B cell (primary cell): ENCODE measurements at regions not wholly inside any gene's neighbourhood (a gene's known extent, or its start where the extent isn't known, plus 50 kb on each side); places are given as distances from the start of the nearest gene placed in this dataset.

Experiments
- ATAC-seq: fragments of 200-7000 bp; cut with Tn5 transposase; one replicate; pipeline ENCODE4 v1.10.0; 2021; ENCODE audit warnings: low read depth, mild to moderate bottlenecking, moderate number of reproducible peaks, moderate library complexity
- CTCF ChIA-PET: fragments of 350-600 bp; sonication (Branson Sonifier 250); formaldehyde crosslinking; loops from one replicate; lab custom pipeline; 2021; ENCODE audit warnings: antibody characterized with exemption, inconsistent platforms; lab: Charles Lee
- POLR2A ChIA-PET: fragments of 350-600 bp; sonication (Branson Sonifier 250); formaldehyde crosslinking; loops from one replicate; lab custom pipeline; 2021; ENCODE audit warnings: antibody characterized with exemption; lab: Charles Lee
- DNase-seq: peaks from one replicate; pipeline ENCODE4 v3.0.0; 2013
- H2AFZ ChIP-seq: 2 replicates; pipeline ENCODE4 v1.6.1; 2012; ENCODE audit warnings: mild to moderate bottlenecking, low read depth, low read length; ENCODE audit not compliant: insufficient read depth, poor library complexity, severe bottlenecking
- H3K27ac ChIP-seq, 2 donors: 1 replicate in 1 of 2; 2 replicates in 1 of 2; pipeline ENCODE4 v1.5.1; 2012 to 2013; ENCODE audit warnings: low read length in 2 of 2, mild to moderate bottlenecking in 2 of 2, moderate library complexity in 1 of 2
- H3K27me3 ChIP-seq, 4 experiments: fragments of 200-600 bp in 1 of 4; sonication (generic) in 1 of 4; replicated peaks in 1 of 4; 1 replicate in 2 of 4; 2 replicates in 2 of 4; pipeline versions ENCODE4 v1.6.1 to v1.7.0; 2013 to 2016; ENCODE audit warnings: low read length in 3 of 4, mild to moderate bottlenecking in 2 of 4, mixed read lengths in 1 of 4, moderate library complexity in 1 of 4; ENCODE audit not compliant: insufficient read depth in 4 of 4, control insufficient read depth in 3 of 4; ENCODE audit errors: control extremely low read depth in 1 of 4
- H3K36me3 ChIP-seq, 2 experiments: replicated peaks in 1 of 2; 1 replicate in 1 of 2; 2 replicates in 1 of 2; pipeline versions ENCODE4 v1.6.1 to v1.7.1; 2013; ENCODE audit warnings: low read length in 1 of 2; ENCODE audit not compliant: insufficient read depth in 2 of 2, control insufficient read depth in 1 of 2; ENCODE audit errors: control extremely low read depth in 1 of 2, extremely low read depth in 1 of 2
- H3K4me1 ChIP-seq, 2 donors: fragments of 200-600 bp in 1 of 2; sonication (generic) in 1 of 2; 1 replicate in 1 of 2; 2 replicates in 1 of 2; pipeline versions ENCODE4 v1.5.1 to v1.6.1; 2013 to 2017; ENCODE audit warnings: low read length in 2 of 2; ENCODE audit not compliant: control insufficient read depth in 2 of 2, insufficient read depth in 2 of 2
- H3K4me2 ChIP-seq: replicated peaks from 2 replicates; pipeline ENCODE3; 2012; ENCODE audit warnings: mild to moderate bottlenecking, low read depth, low read length; ENCODE audit not compliant: poor library complexity, severe bottlenecking
- H3K4me3 ChIP-seq, 5 experiments: fragments of 200-600 bp in 1 of 5; sonication (generic) in 1 of 5; 1 replicate in 3 of 5; 2 replicates in 2 of 5; pipeline versions ENCODE4 v1.5.1 to v1.7.0; 2011 to 2016; ENCODE audit warnings: low read length in 4 of 5, mild to moderate bottlenecking in 4 of 5, low read depth in 2 of 5, control low read depth in 1 of 5, moderate library complexity in 1 of 5; ENCODE audit not compliant: insufficient read depth in 1 of 5; ENCODE audit errors: control extremely low read depth in 1 of 5, extremely low read depth in 1 of 5
- H3K79me2 ChIP-seq: fragments of 200-600 bp; sonication (generic); one replicate; pipeline ENCODE4 v1.6.0; 2016; ENCODE audit warnings: low read length; ENCODE audit not compliant: control insufficient read depth, insufficient read depth
- H3K9ac ChIP-seq: fragments of 200-600 bp; sonication (generic); 2 replicates; pipeline ENCODE4 v1.6.1; 2017; ENCODE audit warnings: mild to moderate bottlenecking, low read length, moderate library complexity
- H3K9me3 ChIP-seq, 3 donors: one replicate each; pipeline versions ENCODE4 v1.6.1 to v1.7.1; 2013; ENCODE audit warnings: low read length in 2 of 3; ENCODE audit not compliant: control insufficient read depth in 2 of 3, insufficient read depth in 1 of 3; ENCODE audit errors: control extremely low read depth in 1 of 3
- H4K20me1 ChIP-seq: 2 replicates; pipeline ENCODE4 v1.6.0; 2012; ENCODE audit warnings: mild to moderate bottlenecking, low read length; ENCODE audit not compliant: insufficient read depth, control insufficient read depth, poor library complexity, severe bottlenecking
- H3K27ac Mint-ChIP-seq: one replicate; pipeline ENCODE4 v1.8.0; 2021; ENCODE audit warnings: mixed read lengths
- H3K27me3 Mint-ChIP-seq: one replicate; pipeline ENCODE4 v1.8.0; 2021; ENCODE audit warnings: mixed read lengths
- H3K4me1 Mint-ChIP-seq: one replicate; pipeline ENCODE4 v1.8.0; 2021; ENCODE audit warnings: mixed read lengths
- H3K4me3 Mint-ChIP-seq: one replicate; pipeline ENCODE4 v1.8.0; 2021; ENCODE audit warnings: mixed read lengths
- H3K9me3 Mint-ChIP-seq: one replicate; pipeline ENCODE4 v1.8.0; 2022; ENCODE audit warnings: mixed read lengths; ENCODE audit not compliant: insufficient read depth
- CTCF ChIP-seq: fragments of 200-600 bp; IDR thresholded peaks from one replicate; pipeline ENCODE4 v1.8.0; 2022; ENCODE audit warnings: antibody characterized with exemption, mild to moderate bottlenecking
- EZH2 ChIP-seq: IDR thresholded peaks from 2 replicates; pipeline ENCODE4 v1.6.1; 2012; ENCODE audit warnings: borderline replicate concordance, low read depth, mild to moderate bottlenecking, moderate library complexity, low read length; ENCODE audit not compliant: insufficient read depth, poor library complexity, severe bottlenecking
- WGBS: methylation state at CpG from one replicate; pipeline ENCODE4 v1.1.5; 2013; ENCODE audit warnings: missing lambda C conversion rate; ENCODE audit not compliant: insufficient coverage; 5-methylcytosine and 5-hydroxymethylcytosine counted together
- intact Hi-C: fragments of 100-400 bp; cut with micrococcal nuclease; formaldehyde crosslinking; loops from one replicate; pipeline ENCODE4 v1.10.0; 2022

GRCh38 chr13:73519396-73520116 is 460.8 kb downstream of the KLF5 start:
- TF ChIP-seq EZH2 (no peak), CTCF (no peak)
- Mint-ChIP-seq H3K27me3 (no peaks in the 10 kb centered on the region), H3K4me1 (no peaks in the 10 kb centered on the region), H3K27ac (no peak overlapping the region), H3K4me3 (no peak overlapping the region), H3K9me3 (no peaks in the 10 kb centered on the region)
- POLR2A ChIA-PET = no interaction called here
- DNase-seq (no peak), ATAC-seq (no peak)
- Histone ChIP-seq H3K4me2 (no peak overlapping the region), H3K9ac (no peak overlapping the region), H4K20me1 (no peaks in the 10 kb centered on the region), H3K27ac (no peak overlapping the region), H3K36me3 (no peaks in the 10 kb centered on the region), H3K4me1 (no peaks in the 10 kb centered on the region), H2AFZ (no peak overlapping the region), H3K4me3 (no peak overlapping the region), H3K27me3 (no peaks in the 10 kb centered on the region), H3K9me3 (peaks cover 0 to 6% (median 0%) of the 10 kb centered on the region in 3 donors), H3K79me2 (no peaks in the 10 kb centered on the region)
- CTCF ChIA-PET = no interaction called here
- 100% methylated on average over 3 of the region's 6 CpGs for WGBS
- intact Hi-C loops = no loop called here

GRCh38 chr13:73517766-73518165 is 459.0 kb downstream of the KLF5 start:
- Mint-ChIP-seq H3K9me3 (no peaks in the 10 kb centered on the region), H3K4me1 (no peaks in the 10 kb centered on the region), H3K27ac (no peak overlapping the region), H3K27me3 (no peaks in the 10 kb centered on the region), H3K4me3 (no peak overlapping the region)
- no peak overlapping the region for H3K27ac ChIP-seq
- H3K9me3 ChIP-seq = peaks cover 0 to 2% (median 0%) of the 10 kb centered on the region in 3 donors
- no peaks in the 10 kb centered on the region for H4K20me1 ChIP-seq
- intact Hi-C loops = no loop called here
- H3K4me3 ChIP-seq = no peak overlapping the region
- WGBS = no CpG with 5 or more reads among the region's 1 CpG
- ChIA-PET CTCF (no interaction called here), POLR2A (no interaction called here)
- H3K27me3 ChIP-seq = no peaks in the 10 kb centered on the region
- H3K4me2 ChIP-seq = no peak overlapping the region
- DNase-seq (no peak), ATAC-seq (no peak)
- H3K9ac ChIP-seq = no peak overlapping the region
- no peaks in the 10 kb centered on the region for H3K36me3 ChIP-seq
- no peaks in the 10 kb centered on the region for H3K4me1 ChIP-seq
- TF ChIP-seq CTCF = no peak
- TF ChIP-seq EZH2 = no peak
- no peaks in the 10 kb centered on the region for H3K79me2 ChIP-seq
- H2AFZ ChIP-seq = no peak overlapping the region
